GM19455 (cell line): ENCODE measurements at regions not wholly inside any gene's neighbourhood (a gene's known extent, or its start where the extent isn't known, plus 50 kb on each side); places are given as distances from the start of the nearest gene placed in this dataset.
"Not testable (repeated sequence)": the region's sequence is repeated elsewhere in the genome, so short reads cannot be mapped to it uniquely, and the experiment has no call there.

Experiments used
- ATAC-seq: cut with Tn5 transposase; IDR thresholded peaks from one replicate; pipeline ENCODE4 v1.9.1; 2021; ENCODE audit not compliant: unreplicated experiment

GRCh38 chr5:143541943-143542797, 138.7 kb upstream of the NR3C1 start:
- no peak for ATAC-seq

DNA sequence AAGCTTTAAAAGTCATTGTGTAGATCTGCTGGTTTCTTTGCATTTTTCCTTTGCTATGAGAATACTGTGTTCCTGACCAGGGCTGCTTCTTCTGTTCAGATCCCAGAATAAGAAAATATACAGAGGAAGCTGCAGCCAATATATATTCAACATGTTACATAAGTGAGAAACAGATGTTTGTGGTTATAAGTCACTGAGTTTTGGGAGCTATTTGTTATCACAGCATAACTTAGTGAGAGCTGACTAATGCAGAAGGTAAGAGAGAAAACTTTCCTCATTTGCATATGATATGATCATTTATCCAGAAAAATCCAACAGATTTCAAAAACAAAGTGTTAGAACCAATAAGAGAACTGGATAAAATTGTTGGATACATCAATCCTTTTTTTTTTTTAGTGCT, 136.3 kb upstream of the NR3C1 start:
- ATAC-seq, result no peak

DNA sequence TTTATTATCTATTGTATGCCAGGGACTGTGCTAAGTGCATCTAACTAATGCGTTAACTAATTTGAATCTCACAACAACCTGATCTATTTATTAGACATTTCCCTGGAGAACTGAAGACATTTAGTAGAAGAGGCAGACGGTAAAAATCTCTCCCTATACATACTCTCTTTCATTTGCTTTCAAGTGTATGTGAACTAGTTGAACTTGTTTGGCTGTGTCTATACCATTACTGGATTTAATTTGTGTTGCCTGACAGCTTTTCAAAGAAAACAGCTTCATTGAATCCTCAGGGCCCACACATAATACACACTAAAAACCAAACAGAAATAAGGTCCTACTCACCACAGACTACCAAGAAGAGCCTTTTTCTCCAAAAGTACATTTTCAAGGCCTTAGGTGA, 133.6 kb upstream of the NR3C1 start:
- no peak for ATAC-seq

- ATAC-seq, result no peak
Measured at GRCh38 chr5:143536364-143536763, 132.9 kb upstream of the NR3C1 start.

GRCh38 chr5:143534761-143535154, 131.3 kb upstream of the NR3C1 start:
- no peak for ATAC-seq

- no peak for ATAC-seq
Measured at GRCh38 chr5:143533978-143534760, 130.7 kb upstream of the NR3C1 start.

GRCh38 chr5:143533475-143533874, 130.0 kb upstream of the NR3C1 start:
- ATAC-seq, result no peak

DNA sequence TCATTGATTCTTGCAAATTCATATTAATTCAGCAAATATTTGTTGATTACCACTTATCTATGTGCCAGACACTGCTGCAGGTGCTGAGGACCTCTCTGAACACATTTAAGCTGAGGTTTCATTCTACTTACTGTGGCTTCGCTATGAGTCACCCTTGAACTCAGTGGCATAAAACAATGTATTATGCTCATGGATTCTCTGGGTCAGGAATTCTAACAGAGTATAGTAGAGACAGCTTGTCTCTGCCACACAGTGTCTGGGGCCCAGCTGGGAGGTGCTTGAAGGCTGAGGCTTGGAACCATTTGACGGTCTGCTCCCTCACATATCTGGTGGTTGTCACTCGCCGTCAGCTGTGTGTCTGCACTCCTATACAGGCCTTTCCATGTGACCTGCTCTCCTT, 124.3 kb upstream of the NR3C1 start:
- no peak for ATAC-seq

DNA sequence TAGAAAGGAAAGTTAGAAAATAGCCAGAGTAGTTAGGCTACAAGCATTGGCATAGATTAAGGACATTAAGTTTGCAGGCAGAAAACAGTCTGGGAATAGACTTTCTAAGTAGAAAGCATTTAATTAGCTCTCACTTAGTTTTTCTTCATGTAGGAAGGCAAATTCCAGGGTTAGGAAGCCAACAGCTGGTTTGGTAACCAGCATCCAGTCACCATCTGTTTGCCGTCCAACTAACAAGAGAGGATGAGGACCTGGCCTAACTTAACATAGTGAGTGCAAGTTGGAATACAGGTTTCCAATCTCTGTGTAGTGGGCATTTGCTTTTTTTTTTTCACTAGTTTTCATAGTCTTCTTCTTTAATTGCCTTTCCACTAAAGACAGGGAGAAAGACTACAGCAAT, 121.7 kb upstream of the NR3C1 start:
- ATAC-seq, result no peak

GRCh38 chr5:143524338-143524945, 121.0 kb upstream of the NR3C1 start:
- ATAC-seq, result no peak

- ATAC-seq, result no peak
Measured at GRCh38 chr5:143521846-143522400, 118.4 kb upstream of the NR3C1 start.

- no peak for ATAC-seq
Measured at GRCh38 chr5:143521141-143521540, 117.7 kb upstream of the NR3C1 start.

DNA sequence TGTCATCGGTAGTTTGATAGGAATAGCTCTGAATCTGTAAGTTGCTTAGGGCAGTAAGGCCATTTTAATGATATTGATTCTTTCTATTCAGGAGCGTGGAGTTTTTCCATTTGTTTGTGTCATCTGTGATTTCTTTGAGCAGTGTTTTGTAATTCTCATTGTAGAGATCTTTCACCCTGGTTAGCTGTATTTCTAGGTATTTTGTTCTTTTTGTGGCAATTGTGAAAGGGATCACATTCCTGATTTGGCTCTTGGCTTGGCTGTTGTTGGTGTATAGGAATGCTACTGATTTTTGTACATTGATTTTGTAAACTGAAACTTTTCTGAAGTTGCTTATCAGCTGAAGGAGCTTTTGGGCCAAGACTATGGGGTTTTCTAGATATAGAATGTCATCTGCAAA, 115.7 kb upstream of the NR3C1 start:
- not testable (repeated sequence) for ATAC-seq

DNA sequence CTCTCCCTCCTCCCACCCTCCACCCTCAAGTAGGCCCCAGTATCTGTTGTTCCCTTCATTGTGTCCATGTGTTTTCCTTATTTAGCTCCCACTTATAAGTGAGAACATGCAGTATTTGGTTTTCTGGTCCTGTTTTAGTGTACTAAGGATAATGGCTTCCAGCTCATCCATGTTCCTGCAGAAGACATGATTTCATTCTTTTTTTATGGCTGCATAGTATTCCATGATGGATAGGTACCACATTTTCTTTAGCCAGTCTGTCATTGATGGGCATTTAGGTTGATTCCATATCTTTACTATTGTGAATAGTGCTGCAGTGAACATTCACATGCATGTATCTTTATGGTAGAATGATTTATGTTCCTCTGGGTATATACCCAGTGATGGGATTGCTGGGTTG, 114.3 kb upstream of the NR3C1 start:
- ATAC-seq, result not testable (repeated sequence)

DNA sequence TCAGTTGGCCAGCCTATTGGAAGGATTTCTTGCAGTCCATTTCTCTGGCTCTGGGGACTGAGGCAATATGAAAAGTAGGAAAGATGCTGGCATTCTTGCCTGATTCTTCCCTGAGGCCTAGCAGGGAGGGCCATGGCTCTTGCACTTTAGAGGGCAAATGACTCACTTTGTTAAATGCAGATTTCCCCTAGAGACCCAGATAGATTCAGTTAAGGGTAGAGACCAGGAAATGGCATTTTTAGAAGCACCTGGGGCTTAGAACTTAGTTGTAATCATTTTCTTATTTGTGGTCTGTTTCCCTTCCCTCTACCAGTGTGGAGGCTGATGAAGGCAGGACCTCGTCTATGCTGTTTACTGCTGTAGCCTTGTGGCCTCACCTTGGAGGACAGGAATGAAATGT, 112.8 kb upstream of the NR3C1 start:
- ATAC-seq, result no peak

DNA sequence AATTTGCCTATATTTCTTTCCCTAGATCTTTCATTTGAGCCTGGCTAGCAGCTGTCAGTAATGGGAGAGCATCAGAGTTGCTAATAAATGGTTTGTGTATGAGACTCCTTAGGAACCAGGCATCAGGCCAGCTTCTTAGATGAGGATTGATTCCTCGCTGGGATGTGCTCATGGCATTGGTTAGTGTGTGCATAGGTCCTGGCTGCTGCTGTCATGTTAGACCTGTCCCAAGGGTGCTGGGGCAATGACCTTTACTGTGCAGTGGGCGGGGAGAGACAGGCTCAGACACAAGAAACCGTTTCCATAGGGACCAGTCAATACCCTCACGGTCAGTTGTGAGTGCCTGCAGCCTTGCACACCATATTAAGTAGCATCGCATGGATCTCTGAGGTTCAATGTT, 112.3 kb upstream of the NR3C1 start:
- no peak for ATAC-seq

- no peak for ATAC-seq
Measured at GRCh38 chr5:143514616-143515335, 111.3 kb upstream of the NR3C1 start.

DNA sequence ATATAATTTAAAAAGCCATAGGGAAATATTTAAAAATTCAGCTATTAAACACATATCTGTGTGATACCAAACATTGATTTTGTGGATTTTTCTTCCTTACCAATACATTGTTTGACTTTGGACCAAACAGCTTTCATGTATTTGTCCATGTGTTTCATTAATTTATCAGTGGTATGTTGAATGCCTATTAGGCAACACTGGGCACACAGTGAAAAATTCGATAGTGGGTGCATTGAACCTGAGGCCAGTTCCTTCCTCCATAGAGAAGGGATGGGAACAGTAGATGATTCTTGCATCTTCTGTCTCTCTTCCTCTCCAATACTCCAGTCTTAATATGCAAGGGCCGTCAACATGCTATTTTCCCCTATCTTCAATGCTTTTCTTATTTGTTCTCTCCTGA, 110.2 kb upstream of the NR3C1 start:
- ATAC-seq, result no peak

DNA sequence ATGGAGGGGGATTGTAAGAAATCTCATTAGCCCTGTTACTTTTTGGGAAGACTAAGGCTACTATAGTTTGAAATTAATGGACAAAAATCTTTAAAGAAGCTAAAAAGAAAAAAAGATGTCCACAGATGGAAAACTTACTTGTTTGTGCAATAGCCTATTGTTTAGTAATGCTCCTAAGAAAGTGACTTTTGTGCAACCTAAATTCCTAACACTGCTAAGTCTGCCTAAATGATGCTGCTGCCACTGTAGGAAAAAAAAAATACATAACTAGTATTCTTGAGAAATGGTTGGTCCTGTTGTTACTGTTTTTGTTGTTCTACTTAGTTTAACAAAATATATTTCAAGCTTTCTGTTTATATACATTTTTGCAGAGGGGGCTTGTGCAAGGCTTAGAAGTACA, 108.2 kb upstream of the NR3C1 start:
- ATAC-seq, result no peak

GRCh38 chr5:143509758-143510221, 106.3 kb upstream of the NR3C1 start:
- peak; percentile 96 for ATAC-seq
